Activated T-cell treated with anti-CD3 and anti-CD28 coated beads, Interleukin-2, amount 50 U/mL, for 72 hours (primary cell): ENCODE measurements at regions not wholly inside any gene's neighbourhood (a gene's known extent, or its start where the extent isn't known, plus 50 kb on each side); places are given as distances from the start of the nearest gene placed in this dataset.
"Not testable (repeated sequence)": the region's sequence is repeated elsewhere in the genome, so short reads cannot be mapped to it uniquely, and the experiment has no call there.

Experiments
- ATAC-seq, 2 donors: fragments of 150-1000 bp; cut with Tn5 transposase; replicated peaks in 1 of 2; 2 replicates each; pipeline ENCODE4 v1.10.0; 2021; ENCODE audit warnings: moderate library complexity in 2 of 2, mild to moderate bottlenecking in 1 of 2
- DNase-seq, 2 donors: peaks; one replicate each; pipeline ENCODE4 v3.0.0; 2021 to 2022; ENCODE audit warnings: mixed read lengths in 1 of 2
- H3K27ac Mint-ChIP-seq: one replicate; pipeline ENCODE4 v1.8.0; 2022; ENCODE audit warnings: mild to moderate bottlenecking, moderate library complexity, mixed read lengths
- H3K27me3 Mint-ChIP-seq: one replicate; pipeline ENCODE4 v1.8.0; 2022; ENCODE audit warnings: low read depth, mixed read lengths
- H3K36me3 Mint-ChIP-seq, 2 donors: one replicate each; pipeline ENCODE4 v1.8.0; 2022; ENCODE audit warnings: mixed read lengths in 2 of 2, mild to moderate bottlenecking in 1 of 2; ENCODE audit not compliant: insufficient read depth in 2 of 2
- H3K4me1 Mint-ChIP-seq: one replicate; pipeline ENCODE4 v1.8.0; 2022; ENCODE audit warnings: low read depth, mixed read lengths
- H3K4me3 Mint-ChIP-seq, 2 donors: one replicate each; pipeline ENCODE4 v1.8.0; 2022; ENCODE audit warnings: mild to moderate bottlenecking in 2 of 2, mixed read lengths in 2 of 2, moderate library complexity in 2 of 2
- H3K9me3 Mint-ChIP-seq, 2 donors: one replicate each; pipeline ENCODE4 v1.8.0; 2022; ENCODE audit warnings: mixed read lengths in 2 of 2

- no peak overlapping the region for H3K27ac Mint-ChIP-seq
- ATAC-seq: no peak
- H3K36me3 Mint-ChIP-seq: no peaks in the 10 kb centered on the region
Observed at GRCh38 chr4:60868232-60868960, 331.7 kb upstream of the ADGRL3 start.

GRCh38 chr4:60879135-60879701 lies 320.9 kb upstream of the ADGRL3 start:
- H3K36me3 Mint-ChIP-seq: peaks cover 0 to 2% of the 10 kb centered on the region in 2 donors
- no peak overlapping the region for H3K4me3 Mint-ChIP-seq
- H3K27ac Mint-ChIP-seq: no peak overlapping the region
- H3K4me1 Mint-ChIP-seq: no peaks in the 10 kb centered on the region
- peaks cover 2 to 5% of the 10 kb centered on the region in 2 donors for H3K9me3 Mint-ChIP-seq
- ATAC-seq: no peak
- no peaks in the 10 kb centered on the region for H3K27me3 Mint-ChIP-seq
- no peak for DNase-seq

More at GRCh38 chr4:60868232-60868960, 331.7 kb upstream of the ADGRL3 start:
- DNase-seq: no peak
- no peak overlapping the region for H3K4me3 Mint-ChIP-seq
- H3K9me3 Mint-ChIP-seq: peaks cover 8 to 17% of the 10 kb centered on the region in 2 donors
- H3K27me3 Mint-ChIP-seq: no peaks in the 10 kb centered on the region
- no peaks in the 10 kb centered on the region for H3K4me1 Mint-ChIP-seq

- no peak for ATAC-seq
Observed at GRCh38 chr4:60884587-60884986, 315.5 kb upstream of the ADGRL3 start.

GRCh38 chr4:60885011-60885410 lies 315.1 kb upstream of the ADGRL3 start:
- H3K9me3 Mint-ChIP-seq: peaks cover 10 to 14% of the 10 kb centered on the region in 2 donors
- no peaks in the 10 kb centered on the region for H3K27me3 Mint-ChIP-seq
- ATAC-seq (no peak), DNase-seq (no peak)
- no peak overlapping the region for H3K27ac Mint-ChIP-seq
- no peaks in the 10 kb centered on the region for H3K4me1 Mint-ChIP-seq
- H3K36me3 Mint-ChIP-seq: peaks cover 0 to 5% of the 10 kb centered on the region in 2 donors
- H3K4me3 Mint-ChIP-seq: no peak overlapping the region

More at GRCh38 chr4:60884587-60884986, 315.5 kb upstream of the ADGRL3 start:
- peaks cover 9 to 10% of the 10 kb centered on the region in 2 donors for H3K9me3 Mint-ChIP-seq
- H3K27me3 Mint-ChIP-seq: no peaks in the 10 kb centered on the region
- DNase-seq: no peak
- peaks cover 0 to 5% of the 10 kb centered on the region in 2 donors for H3K36me3 Mint-ChIP-seq
- H3K27ac Mint-ChIP-seq: no peak overlapping the region
- no peaks in the 10 kb centered on the region for H3K4me1 Mint-ChIP-seq
- no peak overlapping the region for H3K4me3 Mint-ChIP-seq

- H3K4me1 Mint-ChIP-seq: no peaks in the 10 kb centered on the region
- H3K36me3 Mint-ChIP-seq: peaks cover 0 to 5% of the 10 kb centered on the region in 2 donors
- no peak for ATAC-seq
- H3K27me3 Mint-ChIP-seq: no peaks in the 10 kb centered on the region
- peaks cover 13 to 19% of the 10 kb centered on the region in 2 donors for H3K9me3 Mint-ChIP-seq
- DNase-seq: no peak
- no peak overlapping the region for H3K4me3 Mint-ChIP-seq
- no peak overlapping the region for H3K27ac Mint-ChIP-seq
Observed at GRCh38 chr4:60890743-60891142, 309.4 kb upstream of the ADGRL3 start.

GRCh38 chr4:60891947-60892346 lies 308.2 kb upstream of the ADGRL3 start:
- Mint-ChIP-seq H3K4me1 (no peaks in the 10 kb centered on the region), H3K4me3 (no peak overlapping the region), H3K36me3 (peaks cover 0 to 5% of the 10 kb centered on the region in 2 donors), H3K27ac (no peak overlapping the region), H3K9me3 (peaks cover 15 to 19% of the 10 kb centered on the region in 2 donors), H3K27me3 (no peaks in the 10 kb centered on the region)
- ATAC-seq: no peak
- DNase-seq: no peak

GRCh38 chr4:60897415-60897814 lies 302.7 kb upstream of the ADGRL3 start:
- no peak for ATAC-seq
- H3K4me3 Mint-ChIP-seq: no peak overlapping the region
- no peak overlapping the region for H3K27ac Mint-ChIP-seq
- no peaks in the 10 kb centered on the region for H3K4me1 Mint-ChIP-seq
- H3K27me3 Mint-ChIP-seq: no peaks in the 10 kb centered on the region
- H3K9me3 Mint-ChIP-seq: peaks cover 3 to 6% of the 10 kb centered on the region in 2 donors
- H3K36me3 Mint-ChIP-seq: no peaks in the 10 kb centered on the region
- DNase-seq: no peak

- DNase-seq: no peak
- Mint-ChIP-seq H3K4me3 (no peak overlapping the region), H3K9me3 (peaks cover 2 to 4% of the 10 kb centered on the region in 2 donors), H3K27me3 (no peaks in the 10 kb centered on the region), H3K4me1 (no peaks in the 10 kb centered on the region), H3K27ac (no peak overlapping the region), H3K36me3 (no peaks in the 10 kb centered on the region)
- no peak for ATAC-seq
Observed at GRCh38 chr4:60905162-60905561, 295.0 kb upstream of the ADGRL3 start.

GRCh38 chr4:60911127-60911526 lies 289.0 kb upstream of the ADGRL3 start:
- no peaks in the 10 kb centered on the region for H3K36me3 Mint-ChIP-seq
- H3K27me3 Mint-ChIP-seq: no peaks in the 10 kb centered on the region
- ATAC-seq (no peak), DNase-seq (no peak)
- H3K27ac Mint-ChIP-seq: no peak overlapping the region
- peaks cover 4 to 5% of the 10 kb centered on the region in 2 donors for H3K9me3 Mint-ChIP-seq
- H3K4me1 Mint-ChIP-seq: no peaks in the 10 kb centered on the region
- no peak overlapping the region for H3K4me3 Mint-ChIP-seq

- no peak overlapping the region for H3K27ac Mint-ChIP-seq
- no peak for ATAC-seq
Observed at GRCh38 chr4:60913002-60913401, 287.1 kb upstream of the ADGRL3 start.

GRCh38 chr4:60913671-60914070 lies 286.5 kb upstream of the ADGRL3 start:
- ATAC-seq (no peak), DNase-seq (no peak)
- H3K27ac Mint-ChIP-seq: no peak overlapping the region
- H3K9me3 Mint-ChIP-seq: peaks cover 0 to 3% of the 10 kb centered on the region in 2 donors
- H3K36me3 Mint-ChIP-seq: no peaks in the 10 kb centered on the region
- no peak overlapping the region for H3K4me3 Mint-ChIP-seq
- no peaks in the 10 kb centered on the region for H3K27me3 Mint-ChIP-seq
- H3K4me1 Mint-ChIP-seq: no peaks in the 10 kb centered on the region

More at GRCh38 chr4:60913002-60913401, 287.1 kb upstream of the ADGRL3 start:
- no peak overlapping the region for H3K4me3 Mint-ChIP-seq
- no peaks in the 10 kb centered on the region for H3K36me3 Mint-ChIP-seq
- peaks cover 0 to 3% of the 10 kb centered on the region in 2 donors for H3K9me3 Mint-ChIP-seq
- no peaks in the 10 kb centered on the region for H3K27me3 Mint-ChIP-seq
- no peak for DNase-seq
- no peaks in the 10 kb centered on the region for H3K4me1 Mint-ChIP-seq

GRCh38 chr4:60921735-60922134 lies 278.4 kb upstream of the ADGRL3 start:
- H3K36me3 Mint-ChIP-seq, H3K27ac Mint-ChIP-seq, ATAC-seq, H3K27me3 Mint-ChIP-seq, DNase-seq, H3K9me3 Mint-ChIP-seq, H3K4me3 Mint-ChIP-seq, H3K4me1 Mint-ChIP-seq: not testable (repeated sequence)

GRCh38 chr4:60923075-60923474 lies 277.1 kb upstream of the ADGRL3 start:
- DNase-seq (no peak), ATAC-seq (no peak)
- no peaks in the 10 kb centered on the region for H3K27me3 Mint-ChIP-seq
- H3K36me3 Mint-ChIP-seq: no peaks in the 10 kb centered on the region
- H3K9me3 Mint-ChIP-seq: peaks cover 1 to 3% of the 10 kb centered on the region in 2 donors
- no peak overlapping the region for H3K4me3 Mint-ChIP-seq
- H3K27ac Mint-ChIP-seq: no peak overlapping the region
- H3K4me1 Mint-ChIP-seq: no peaks in the 10 kb centered on the region
